Osteoblast (primary cell): ENCODE measurements at regions not wholly inside any gene's neighbourhood (a gene's known extent, or its start where the extent isn't known, plus 50 kb on each side); places are given as distances from the start of the nearest gene placed in this dataset.

Experiments
- DNase-seq: peaks from one replicate; pipeline ENCODE4 v3.0.0; 2011; ENCODE audit warnings: low spot score, mixed read lengths; ENCODE audit not compliant: insufficient read length; ENCODE audit errors: missing footprints
- H2AFZ ChIP-seq: 2 replicates; pipeline ENCODE4 v1.6.0; 2011; ENCODE audit warnings: mild to moderate bottlenecking, low read length
- H3K27ac ChIP-seq: 2 replicates; pipeline ENCODE4 v1.5.1; 2011; ENCODE audit warnings: mild to moderate bottlenecking, low read depth, low read length, moderate library complexity
- H3K27me3 ChIP-seq: 2 replicates; pipeline ENCODE4 v1.6.0; 2012; ENCODE audit warnings: mild to moderate bottlenecking, control low read depth, inconsistent platforms, low read length, moderate library complexity; ENCODE audit not compliant: insufficient read depth
- H3K36me3 ChIP-seq: 2 replicates; pipeline ENCODE4 v1.5.1; 2011; ENCODE audit warnings: mild to moderate bottlenecking, low read length, control low read depth, moderate library complexity; ENCODE audit not compliant: insufficient read depth
- H3K4me1 ChIP-seq: 2 replicates; pipeline ENCODE4 v1.5.1; 2011; ENCODE audit warnings: mild to moderate bottlenecking, low read length, control low read depth, moderate library complexity; ENCODE audit not compliant: insufficient read depth
- H3K4me2 ChIP-seq: 2 replicates; pipeline ENCODE4 v1.6.0; 2011; ENCODE audit warnings: mild to moderate bottlenecking, low read length; ENCODE audit not compliant: insufficient read depth
- H3K4me3 ChIP-seq: fragments of 200-600 bp; sonication (generic); 3 replicates; pipeline ENCODE4 v1.5.1; 2012; ENCODE audit warnings: mild to moderate bottlenecking, low read length, inconsistent platforms; ENCODE audit not compliant: insufficient read depth
- H3K79me2 ChIP-seq: 2 replicates; pipeline ENCODE4 v1.6.0; 2012; ENCODE audit warnings: mild to moderate bottlenecking, low read length, control low read depth, inconsistent platforms; ENCODE audit not compliant: insufficient read depth
- H3K9me3 ChIP-seq: 2 replicates; pipeline ENCODE4 v1.5.1; 2011; ENCODE audit warnings: low read depth, low read length, control low read depth
- H4K20me1 ChIP-seq: 2 replicates; pipeline ENCODE4 v1.6.0; 2012; ENCODE audit warnings: mild to moderate bottlenecking, low read length, control low read depth; ENCODE audit not compliant: insufficient read depth
- CTCF ChIP-seq: IDR thresholded peaks from 2 replicates; pipeline ENCODE4 v1.5.1; 2011; ENCODE audit warnings: mild to moderate bottlenecking, low read depth, low read length, moderate library complexity; ENCODE audit errors: extremely low read depth

- no peaks in the 10 kb centered on the region for H3K27me3 ChIP-seq
- H4K20me1 ChIP-seq: no peaks in the 10 kb centered on the region
- no peak overlapping the region for H2AFZ ChIP-seq
- H3K36me3 ChIP-seq: no peaks in the 10 kb centered on the region
- no peak for TF ChIP-seq CTCF
- H3K4me2 ChIP-seq: no peak overlapping the region
- no peak overlapping the region for H3K4me3 ChIP-seq
- no peaks in the 10 kb centered on the region for H3K9me3 ChIP-seq
- no peaks in the 10 kb centered on the region for H3K4me1 ChIP-seq
- no peak overlapping the region for H3K27ac ChIP-seq
- no peaks in the 10 kb centered on the region for H3K79me2 ChIP-seq
- no peak for DNase-seq
Observed at GRCh38 chrX:88853925-88854324, 106.9 kb downstream of the CPXCR1 start.

- Histone ChIP-seq H3K79me2 (no peaks in the 10 kb centered on the region), H3K36me3 (no peaks in the 10 kb centered on the region), H4K20me1 (no peaks in the 10 kb centered on the region), H3K9me3 (no peaks in the 10 kb centered on the region), H3K4me3 (no peak overlapping the region), H3K27me3 (no peaks in the 10 kb centered on the region), H3K27ac (no peak overlapping the region), H3K4me2 (no peak overlapping the region), H3K4me1 (no peaks in the 10 kb centered on the region), H2AFZ (no peak overlapping the region)
- no peak for DNase-seq
- no peak for TF ChIP-seq CTCF
Observed at GRCh38 chrX:88863726-88864125, 116.7 kb downstream of the CPXCR1 start.

GRCh38 chrX:88865634-88866033 lies 118.6 kb downstream of the CPXCR1 start:
- Histone ChIP-seq H3K27me3 (no peaks in the 10 kb centered on the region), H3K4me2 (no peak overlapping the region), H2AFZ (no peak overlapping the region), H3K9me3 (no peaks in the 10 kb centered on the region), H3K4me3 (no peak overlapping the region), H3K4me1 (no peaks in the 10 kb centered on the region), H3K36me3 (no peaks in the 10 kb centered on the region), H4K20me1 (no peaks in the 10 kb centered on the region), H3K27ac (no peak overlapping the region), H3K79me2 (no peaks in the 10 kb centered on the region)
- no peak for TF ChIP-seq CTCF
- no peak for DNase-seq

- TF ChIP-seq CTCF: no peak
- H3K27me3 ChIP-seq: no peaks in the 10 kb centered on the region
- no peaks in the 10 kb centered on the region for H3K9me3 ChIP-seq
- no peaks in the 10 kb centered on the region for H3K79me2 ChIP-seq
- H3K4me3 ChIP-seq: no peak overlapping the region
- no peak overlapping the region for H3K4me2 ChIP-seq
- no peak overlapping the region for H3K27ac ChIP-seq
- no peaks in the 10 kb centered on the region for H4K20me1 ChIP-seq
- H3K4me1 ChIP-seq: no peaks in the 10 kb centered on the region
- H3K36me3 ChIP-seq: no peaks in the 10 kb centered on the region
- no peak for DNase-seq
- no peak overlapping the region for H2AFZ ChIP-seq
Observed at GRCh38 chrX:88881536-88881935, 134.5 kb downstream of the CPXCR1 start.
